ENCODE measurements at regions not wholly inside any gene's neighbourhood (a gene's known extent, or its start where the extent isn't known, plus 50 kb on each side); places are given as distances from the start of the nearest gene placed in this dataset.

DNA sequence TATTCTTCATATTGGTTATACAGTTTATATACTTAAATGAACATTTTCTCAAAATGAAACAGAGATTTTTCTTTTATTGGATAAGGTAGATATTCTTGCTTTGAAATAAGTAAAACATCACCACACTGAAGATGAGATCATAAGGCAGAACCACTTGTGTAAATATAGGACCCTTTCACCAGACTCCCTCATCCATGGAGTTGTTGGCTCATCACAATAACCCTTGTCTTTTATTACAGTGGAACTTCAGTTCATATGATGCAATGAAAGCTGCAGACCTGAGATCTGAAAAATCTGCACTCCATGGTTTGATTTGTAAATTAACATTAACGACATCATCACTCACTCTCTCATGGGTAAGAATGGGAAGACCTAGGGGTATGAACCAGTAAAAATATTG lies 51.9 kb upstream of the DBX2 start:
- in situ Hi-C loops (cut with HindIII; ENCODE audit: low sequenced_read_pairs): no loop called here

DNA sequence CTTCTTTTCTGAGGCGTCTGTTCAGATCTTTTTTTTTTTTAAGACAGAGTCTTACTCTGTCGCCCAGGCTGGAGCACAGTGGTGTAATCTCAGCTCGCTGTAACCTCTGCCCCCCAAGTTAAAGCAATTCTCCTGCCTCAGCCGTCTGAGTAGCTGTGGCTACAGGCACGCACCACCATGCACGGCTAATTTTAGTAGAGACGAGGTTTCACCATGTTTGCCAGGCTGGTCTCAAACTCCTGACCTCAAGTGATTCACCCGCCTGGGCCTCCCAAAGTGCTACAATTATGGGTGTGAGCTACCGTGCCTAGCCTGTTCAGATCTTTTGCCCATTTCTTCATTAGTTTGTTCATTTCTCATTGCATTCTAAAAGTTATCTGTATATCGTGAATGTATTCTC lies 55.1 kb upstream of the DBX2 start:
- no peak for DNase-seq (ENCODE audit: low spot score)
- in situ Hi-C loops (cut with HindIII; ENCODE audit: low sequenced_read_pairs): no loop called here

More for the DNA sequence above, 51.9 kb upstream of the DBX2 start:
- DNase-seq (ENCODE audit: low spot score): no peak

DNA sequence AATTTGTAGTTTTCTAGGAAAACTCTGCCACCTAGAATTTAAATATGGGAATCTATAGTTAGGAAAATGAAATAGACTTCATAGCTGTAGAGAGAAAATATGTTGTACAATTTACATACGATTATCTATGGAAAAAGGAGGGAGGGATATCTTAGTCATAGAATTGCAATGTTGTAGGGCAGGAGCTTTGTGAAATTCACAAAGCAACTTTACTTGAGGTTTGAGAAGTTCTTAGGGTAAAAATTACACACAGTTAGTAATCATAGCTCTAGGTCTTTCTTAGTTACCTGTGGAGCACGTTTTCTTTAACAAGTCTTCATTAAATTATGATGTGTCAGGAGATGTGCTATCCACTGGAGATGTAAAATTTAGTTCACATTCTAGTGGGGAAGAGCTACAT lies 61.4 kb upstream of the DBX2 start:
- in situ Hi-C loops (cut with HindIII; ENCODE audit: low sequenced_read_pairs): no loop called here
- no peak for DNase-seq (ENCODE audit: low spot score)

DNA sequence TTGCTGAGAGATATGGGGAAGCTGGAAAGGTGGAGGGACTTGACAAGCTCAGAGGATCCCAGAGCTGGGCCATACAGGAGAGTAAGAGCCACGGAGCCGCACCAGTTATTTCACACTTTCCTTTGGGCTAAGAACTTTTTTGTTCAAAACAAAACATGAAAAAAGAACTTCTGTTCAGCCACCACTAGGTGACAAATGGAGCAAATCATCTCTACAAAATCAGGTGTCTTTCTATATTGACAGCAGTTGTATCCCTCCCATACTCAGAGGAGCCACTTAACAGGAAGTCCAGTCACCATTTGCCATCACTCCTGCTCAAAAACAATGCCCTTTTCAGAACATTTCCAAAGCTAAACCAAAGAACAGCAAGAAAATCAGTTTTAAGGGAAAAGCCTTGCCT lies 70.3 kb upstream of the DBX2 start:
- in situ Hi-C loops (cut with HindIII; ENCODE audit: low sequenced_read_pairs): no loop called here
- DNase-seq (ENCODE audit: low spot score): no peak

DNA sequence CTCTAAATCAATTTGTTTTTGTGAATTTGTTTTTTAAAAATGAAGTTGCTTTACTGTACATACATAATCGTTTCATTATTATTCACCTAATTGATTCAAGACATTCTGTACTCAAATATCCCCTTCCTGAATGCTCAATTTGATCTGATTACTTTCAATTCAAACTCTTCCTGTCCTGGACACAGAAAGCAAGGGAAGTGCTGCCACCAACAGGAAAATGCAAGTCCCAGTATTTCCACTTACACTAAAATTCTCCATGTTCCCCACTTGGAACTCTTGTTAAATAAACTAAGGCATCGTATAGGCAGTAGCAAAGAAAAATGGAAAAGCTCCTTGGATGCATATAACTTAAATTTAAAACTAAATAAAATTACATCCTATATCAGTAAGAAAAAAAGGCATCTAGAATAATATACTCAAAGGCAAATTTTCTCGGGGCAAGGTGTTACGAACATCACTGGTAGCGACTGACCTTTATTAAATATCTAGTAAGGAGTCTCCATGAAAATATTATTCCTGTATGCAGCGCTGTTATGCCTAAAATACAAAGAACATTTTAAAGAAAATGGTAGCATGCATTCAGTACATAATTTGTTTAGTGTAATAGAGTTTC lies 72.0 kb upstream of the DBX2 start:
- in situ Hi-C loops (cut with HindIII; ENCODE audit: low sequenced_read_pairs): no loop called here
- peak; percentile 31 for DNase-seq (ENCODE audit: low spot score)

DNA sequence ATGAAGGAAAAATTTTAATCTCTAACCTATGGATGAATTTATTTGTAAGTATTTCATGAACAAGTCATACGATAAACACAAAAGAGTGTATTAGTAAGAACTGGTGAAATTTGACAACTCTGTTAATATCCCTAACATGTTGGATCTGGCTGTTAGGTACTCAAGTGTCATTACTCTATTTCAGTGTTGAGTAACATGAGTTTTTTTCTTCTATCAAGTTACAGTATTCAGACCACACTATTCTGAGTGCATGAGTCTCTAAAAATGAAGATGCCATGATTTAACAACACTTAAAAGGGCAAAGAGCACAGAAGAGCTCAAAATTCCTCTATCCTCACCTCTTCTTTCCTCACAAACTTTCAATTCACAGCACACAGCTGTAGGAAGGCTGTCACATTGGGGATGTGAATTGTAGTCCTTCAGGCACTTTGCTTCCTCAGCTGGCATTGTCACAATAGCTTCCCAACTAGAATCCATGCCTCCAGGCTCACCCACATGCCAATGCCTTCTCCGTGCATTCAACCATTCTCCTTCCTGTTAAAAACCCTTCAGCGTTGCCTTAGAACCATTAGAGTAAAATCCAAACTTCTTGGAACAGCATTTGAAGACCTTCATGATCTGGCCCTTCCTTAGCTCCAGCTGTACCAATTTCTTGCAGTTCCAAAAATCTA lies 73.7 kb upstream of the DBX2 start:
- in situ Hi-C loops (cut with HindIII; ENCODE audit: low sequenced_read_pairs): no loop called here
- no peak for DNase-seq (ENCODE audit: low spot score)

DNA sequence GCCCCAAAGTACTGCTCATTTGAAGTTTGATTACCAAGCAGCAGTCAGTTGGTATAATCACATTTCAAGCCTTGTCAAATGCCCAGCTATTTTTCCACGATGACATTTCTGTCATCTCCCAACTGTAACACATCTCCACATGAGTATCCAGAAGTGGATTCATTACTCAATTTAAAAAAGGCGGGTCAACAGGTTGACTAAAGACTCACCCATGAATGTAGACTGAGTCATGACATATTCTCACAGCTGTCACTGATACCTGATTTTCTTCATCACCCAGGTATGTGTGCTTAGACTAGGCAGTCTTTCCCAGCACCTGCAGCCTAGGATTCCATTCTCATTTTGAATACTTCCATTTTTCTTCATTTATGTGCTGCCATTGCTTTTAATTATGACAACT lies 75.1 kb upstream of the DBX2 start:
- in situ Hi-C loops (cut with HindIII; ENCODE audit: low sequenced_read_pairs): no loop called here

DNA sequence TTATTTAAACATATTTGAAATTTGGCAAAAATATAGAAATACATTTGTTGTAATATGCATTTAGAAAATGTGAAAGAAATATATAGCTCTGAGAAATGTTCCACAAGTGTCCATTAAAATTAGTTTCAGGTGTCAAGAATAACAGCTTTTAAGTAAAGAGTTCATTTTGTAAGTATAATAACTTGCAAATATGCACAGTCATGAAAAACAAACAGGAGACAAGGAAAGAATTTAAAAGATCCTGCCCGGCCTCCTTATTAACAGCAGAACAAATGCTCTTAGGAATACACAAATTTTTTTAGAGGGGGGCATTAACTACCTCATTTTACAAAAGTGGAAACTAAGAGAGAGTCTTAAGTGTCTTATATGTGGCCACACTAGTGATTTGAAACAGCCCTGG lies 77.7 kb upstream of the DBX2 start:
- in situ Hi-C loops (cut with HindIII; ENCODE audit: low sequenced_read_pairs): no loop called here

More for the DNA sequence above, 75.1 kb upstream of the DBX2 start:
- no peak for DNase-seq (ENCODE audit: low spot score)

DNA sequence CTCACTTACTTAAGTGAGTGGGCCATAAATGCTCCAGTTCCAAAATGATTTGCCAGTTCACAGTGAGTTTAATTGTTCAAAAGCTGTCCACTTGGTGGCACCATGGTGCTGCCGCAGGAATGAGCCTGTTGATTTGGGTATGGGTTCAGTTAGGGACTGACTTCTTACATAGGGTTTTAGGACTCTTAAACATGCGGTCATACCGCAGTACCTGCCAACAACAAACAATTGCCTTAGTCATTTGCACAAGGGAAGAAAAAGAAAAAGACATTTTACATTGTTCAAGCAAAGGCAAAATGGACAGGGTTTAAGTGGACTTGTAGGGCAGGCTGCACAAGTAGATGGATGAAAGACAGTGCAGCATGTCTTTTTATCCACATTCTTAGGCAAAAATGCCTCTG lies 80.0 kb upstream of the DBX2 start:
- in situ Hi-C loops (cut with HindIII; ENCODE audit: low sequenced_read_pairs): no loop called here
- DNase-seq (ENCODE audit: low spot score): peak; percentile 44

More for the DNA sequence above, 77.7 kb upstream of the DBX2 start:
- DNase-seq (ENCODE audit: low spot score): no peak

DNA sequence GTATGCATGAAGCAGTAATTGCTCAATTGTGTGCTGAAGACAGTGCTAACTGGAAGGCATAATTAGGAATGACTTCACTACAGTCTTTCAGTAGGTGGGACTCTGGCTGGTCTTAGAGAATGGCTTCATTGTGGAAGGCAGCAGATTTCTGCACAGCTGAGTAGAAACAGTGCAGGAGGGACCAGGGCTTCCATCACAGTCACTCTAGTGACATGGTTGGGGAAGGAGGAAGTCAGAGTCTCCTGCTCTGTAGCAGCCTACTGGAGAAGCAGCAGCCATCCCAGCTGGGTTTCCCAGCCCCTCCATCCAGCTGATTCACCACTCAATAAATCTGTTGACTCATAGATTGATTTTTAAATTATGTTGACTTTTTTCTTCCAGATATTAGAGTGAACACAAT lies 80.6 kb upstream of the DBX2 start:
- DNase-seq (ENCODE audit: low spot score): no peak
- in situ Hi-C loops (cut with HindIII; ENCODE audit: low sequenced_read_pairs): no loop called here

DNA sequence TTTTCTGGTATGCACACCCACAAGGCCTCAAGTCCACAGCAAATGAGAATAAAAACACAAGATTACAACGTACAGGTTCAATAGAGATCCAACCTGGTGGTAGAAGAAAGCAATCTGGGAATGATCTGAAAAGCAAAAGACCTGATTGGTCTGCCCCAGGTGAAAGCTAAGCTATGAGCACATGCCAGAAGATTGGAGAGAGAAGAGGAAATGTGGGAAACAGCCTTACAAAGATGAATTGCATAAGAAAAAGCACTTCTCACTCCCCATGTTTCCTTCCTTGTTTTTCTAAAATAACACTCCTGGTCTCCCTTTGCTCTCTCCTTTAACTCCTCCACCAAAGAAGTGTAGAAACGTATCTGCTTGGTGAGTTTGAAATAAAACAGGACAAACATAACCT lies 77.3 kb upstream of the ANO6 start:
- no peak for DNase-seq (ENCODE audit: low spot score)
- in situ Hi-C loops (cut with HindIII; ENCODE audit: low sequenced_read_pairs): no loop called here

DNA sequence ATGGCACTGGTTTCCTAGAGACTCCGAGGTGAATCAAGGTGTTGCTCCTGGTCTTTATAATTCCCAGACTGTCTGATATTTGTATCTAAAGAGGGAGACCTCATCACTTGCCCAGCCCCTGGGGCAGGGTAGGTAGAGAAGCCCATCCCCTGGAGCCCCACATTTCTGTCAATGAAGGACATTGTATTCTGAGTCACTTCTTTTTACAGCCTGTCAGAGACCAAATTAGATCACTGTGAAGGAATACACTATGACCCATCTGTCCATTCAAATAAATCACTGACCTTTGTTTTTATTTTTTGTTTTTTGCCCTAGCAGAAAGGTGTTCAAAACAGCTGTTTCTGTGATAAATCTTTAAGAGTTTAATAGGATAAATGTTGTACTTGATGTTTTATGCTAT lies 67.9 kb upstream of the ANO6 start:
- no peak for DNase-seq (ENCODE audit: low spot score)
- in situ Hi-C loops (cut with HindIII; ENCODE audit: low sequenced_read_pairs): no loop called here

DNA sequence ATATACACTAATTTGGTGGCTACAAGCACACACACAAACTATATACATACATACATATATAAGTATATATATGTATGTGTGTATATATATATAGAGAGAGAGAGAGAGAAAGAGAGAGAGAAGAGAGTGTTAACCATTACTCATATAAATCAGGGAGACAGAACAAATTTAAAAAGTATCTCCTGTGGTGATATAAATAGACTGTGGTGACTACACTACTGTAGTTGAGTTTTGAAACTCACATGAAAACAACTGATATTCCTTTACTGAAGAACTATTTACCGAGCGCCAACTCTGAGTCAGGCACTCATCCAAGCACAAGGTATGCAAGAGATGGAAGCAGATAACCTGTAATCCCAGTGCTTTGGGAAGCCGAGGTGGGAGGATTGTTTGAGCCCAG lies 67.3 kb upstream of the ANO6 start:
- in situ Hi-C loops (cut with HindIII; ENCODE audit: low sequenced_read_pairs): no loop called here
- DNase-seq (ENCODE audit: low spot score): no peak

DNA sequence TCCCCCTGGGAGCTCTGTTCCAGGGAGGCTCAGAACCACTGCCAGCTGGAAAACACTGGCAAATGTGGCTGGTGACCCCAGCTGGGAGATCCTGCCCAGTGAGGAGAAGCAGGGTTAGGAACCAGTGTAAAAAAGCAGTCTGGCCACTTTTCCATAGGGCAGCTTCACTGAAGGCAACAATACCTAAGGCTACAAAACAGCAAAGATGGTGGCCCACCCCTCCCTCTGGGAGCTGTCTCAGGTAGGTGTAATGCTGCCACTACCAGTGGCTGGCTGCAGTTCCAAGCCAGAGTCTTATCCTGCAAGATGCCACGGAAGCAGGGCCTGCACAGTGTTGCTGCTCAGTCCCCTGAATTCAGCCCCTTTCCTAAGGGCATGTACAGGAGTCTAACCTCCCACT lies 50.6 kb upstream of the ANO6 start:
- in situ Hi-C loops (cut with HindIII; ENCODE audit: low sequenced_read_pairs): no loop called here
- DNase-seq (ENCODE audit: low spot score): no peak

DNA sequence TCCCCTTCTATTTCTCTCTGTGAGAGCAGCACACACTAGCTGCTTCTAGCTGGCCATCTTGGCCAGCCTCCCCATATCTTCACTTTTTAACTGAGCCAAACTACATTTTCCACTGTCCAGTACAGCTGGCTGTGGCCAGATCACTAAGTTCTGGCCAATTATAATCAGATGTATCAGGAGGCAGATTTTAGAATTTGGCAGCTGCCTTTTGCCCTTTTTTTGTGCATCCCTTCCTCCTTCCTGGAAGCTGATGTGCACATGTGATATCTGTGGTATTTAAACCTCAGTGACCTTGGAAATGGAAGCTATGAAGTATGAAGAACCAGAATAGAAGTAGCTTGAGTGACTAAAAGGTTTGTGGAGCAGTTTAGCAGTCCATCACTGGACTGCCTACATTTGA lies 49.8 kb upstream of the ANO6 start:
- in situ Hi-C loops (cut with HindIII; ENCODE audit: low sequenced_read_pairs): no loop called here
- DNase-seq (ENCODE audit: low spot score): no peak

All from G401 (cell line).